ENCODE measurements at regions not wholly inside any gene's neighbourhood (a gene's known extent, or its start where the extent isn't known, plus 50 kb on each side); places are given as distances from the start of the nearest gene placed in this dataset.

DNA sequence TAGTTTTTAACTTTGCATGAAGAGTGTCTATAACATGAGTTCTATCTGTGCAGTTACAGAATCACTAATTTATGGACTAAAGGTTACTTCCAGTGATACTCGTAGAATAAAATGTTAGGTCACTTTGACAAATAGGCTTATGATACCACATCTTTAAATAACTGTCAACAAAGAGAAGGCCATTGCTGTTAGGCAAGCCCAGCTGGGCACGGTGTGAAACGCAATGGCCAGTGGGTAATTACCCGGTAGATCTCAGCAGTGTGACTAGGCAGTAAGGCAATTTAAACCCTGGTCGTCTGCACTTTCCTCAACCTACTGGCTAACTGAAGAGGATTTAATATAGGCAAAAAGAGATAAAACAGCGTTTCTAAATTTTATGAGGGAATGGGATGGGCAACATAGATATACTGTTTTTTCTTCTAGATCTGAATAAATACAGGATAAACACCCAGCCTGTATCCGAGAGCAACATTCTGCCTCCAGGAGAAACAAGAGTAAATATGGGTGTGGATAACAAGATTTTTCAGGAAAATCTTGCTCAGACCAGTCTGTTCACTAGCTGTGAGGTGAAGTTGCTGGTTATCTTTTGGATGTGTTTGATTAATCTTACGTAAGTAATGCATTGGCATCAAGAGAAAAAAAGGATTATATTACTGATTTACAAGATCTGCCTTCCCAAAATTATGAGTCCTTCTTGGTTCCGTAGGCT is 631.3 kb downstream of the EFNB2 start:
- TF ChIP-seq, protein P1, sequence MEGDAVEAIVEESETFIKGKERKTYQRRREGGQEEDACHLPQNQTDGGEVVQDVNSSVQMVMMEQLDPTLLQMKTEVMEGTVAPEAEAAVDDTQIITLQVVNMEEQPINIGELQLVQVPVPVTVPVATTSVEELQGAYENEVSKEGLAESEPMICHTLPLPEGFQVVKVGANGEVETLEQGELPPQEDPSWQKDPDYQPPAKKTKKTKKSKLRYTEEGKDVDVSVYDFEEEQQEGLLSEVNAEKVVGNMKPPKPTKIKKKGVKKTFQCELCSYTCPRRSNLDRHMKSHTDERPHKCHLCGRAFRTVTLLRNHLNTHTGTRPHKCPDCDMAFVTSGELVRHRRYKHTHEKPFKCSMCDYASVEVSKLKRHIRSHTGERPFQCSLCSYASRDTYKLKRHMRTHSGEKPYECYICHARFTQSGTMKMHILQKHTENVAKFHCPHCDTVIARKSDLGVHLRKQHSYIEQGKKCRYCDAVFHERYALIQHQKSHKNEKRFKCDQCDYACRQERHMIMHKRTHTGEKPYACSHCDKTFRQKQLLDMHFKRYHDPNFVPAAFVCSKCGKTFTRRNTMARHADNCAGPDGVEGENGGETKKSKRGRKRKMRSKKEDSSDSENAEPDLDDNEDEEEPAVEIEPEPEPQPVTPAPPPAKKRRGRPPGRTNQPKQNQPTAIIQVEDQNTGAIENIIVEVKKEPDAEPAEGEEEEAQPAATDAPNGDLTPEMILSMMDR (IDR thresholded peaks at IDR 0.05; ENCODE audit: partially characterized antibody, unreplicated experiment) = no peak
- DNase-seq = no peak
- Mint-ChIP-seq H3K4me3 (ENCODE audit: unreplicated experiment) (no peak overlapping the region), H3K27me3 (ENCODE audit: unreplicated experiment) (peaks cover 2% of the 10 kb centered on the region), H3K36me3 (ENCODE audit: unreplicated experiment) (no peaks in the 10 kb centered on the region), H3K9me3 (ENCODE audit: unreplicated experiment) (peaks cover 3% of the 10 kb centered on the region), H3K27ac (ENCODE audit: unreplicated experiment) (no peak overlapping the region), H3K4me1 (ENCODE audit: low read depth, unreplicated experiment) (no peaks in the 10 kb centered on the region)

DNA sequence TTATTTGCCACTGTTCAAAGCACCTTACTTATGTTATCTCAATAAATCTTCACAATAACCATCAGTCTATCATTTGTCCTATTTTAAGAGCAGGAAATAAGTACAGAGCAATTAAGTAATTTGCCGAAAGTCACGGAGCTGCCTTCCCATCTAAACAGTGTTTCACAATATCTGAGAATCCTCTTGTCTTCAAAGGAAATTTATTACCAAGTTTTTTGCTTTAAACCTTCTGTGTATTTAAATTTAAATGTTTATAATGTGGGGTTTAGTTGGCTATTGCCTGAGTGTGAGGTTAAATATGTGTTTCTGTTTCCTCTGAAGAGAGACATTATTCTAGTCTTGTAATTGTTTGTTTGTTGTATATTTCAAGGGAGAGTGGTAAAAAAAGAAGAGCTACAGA is 633.1 kb downstream of the EFNB2 start:
- Mint-ChIP-seq H3K4me3 (ENCODE audit: unreplicated experiment) (no peak overlapping the region), H3K27me3 (ENCODE audit: unreplicated experiment) (peaks cover 2% of the 10 kb centered on the region), H3K27ac (ENCODE audit: unreplicated experiment) (no peak overlapping the region), H3K9me3 (ENCODE audit: unreplicated experiment) (peaks cover 3% of the 10 kb centered on the region), H3K36me3 (ENCODE audit: unreplicated experiment) (no peaks in the 10 kb centered on the region), H3K4me1 (ENCODE audit: low read depth, unreplicated experiment) (no peaks in the 10 kb centered on the region)
- no peak for DNase-seq
- TF ChIP-seq, protein P1 (IDR thresholded peaks at IDR 0.05; ENCODE audit: partially characterized antibody, unreplicated experiment) = no peak

DNA sequence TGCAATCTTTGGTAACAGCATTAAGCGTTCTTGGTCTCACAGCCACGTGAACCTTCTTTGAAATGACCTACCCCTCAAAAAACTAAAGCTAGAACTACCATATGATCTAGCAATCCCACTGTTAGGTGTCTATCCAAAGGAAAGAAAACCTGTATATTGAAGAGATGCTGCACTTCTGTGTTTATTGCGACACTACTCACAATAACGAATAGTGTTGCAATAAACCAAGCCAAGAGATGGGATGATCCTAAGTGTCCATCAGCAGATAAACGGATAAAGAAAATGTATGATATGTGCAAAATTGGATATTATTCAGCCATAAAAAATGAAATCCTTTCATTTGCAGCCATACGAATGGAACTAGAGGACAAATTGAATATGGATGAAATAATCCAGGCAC is 637.9 kb downstream of the EFNB2 start:
- no peak overlapping the region for H3K27ac Mint-ChIP-seq (ENCODE audit: unreplicated experiment)
- H3K9me3 Mint-ChIP-seq (ENCODE audit: unreplicated experiment) = peaks cover 3% of the 10 kb centered on the region
- no peak overlapping the region for H3K4me3 Mint-ChIP-seq (ENCODE audit: unreplicated experiment)
- TF ChIP-seq, protein P1 (IDR thresholded peaks at IDR 0.05; ENCODE audit: partially characterized antibody, unreplicated experiment) = no peak
- peaks cover 4% of the 10 kb centered on the region for H3K36me3 Mint-ChIP-seq (ENCODE audit: unreplicated experiment)
- DNase-seq = no peak
- peaks cover 2% of the 10 kb centered on the region for H3K27me3 Mint-ChIP-seq (ENCODE audit: unreplicated experiment)
- peaks cover 3% of the 10 kb centered on the region for H3K4me1 Mint-ChIP-seq (ENCODE audit: low read depth, unreplicated experiment)

DNA sequence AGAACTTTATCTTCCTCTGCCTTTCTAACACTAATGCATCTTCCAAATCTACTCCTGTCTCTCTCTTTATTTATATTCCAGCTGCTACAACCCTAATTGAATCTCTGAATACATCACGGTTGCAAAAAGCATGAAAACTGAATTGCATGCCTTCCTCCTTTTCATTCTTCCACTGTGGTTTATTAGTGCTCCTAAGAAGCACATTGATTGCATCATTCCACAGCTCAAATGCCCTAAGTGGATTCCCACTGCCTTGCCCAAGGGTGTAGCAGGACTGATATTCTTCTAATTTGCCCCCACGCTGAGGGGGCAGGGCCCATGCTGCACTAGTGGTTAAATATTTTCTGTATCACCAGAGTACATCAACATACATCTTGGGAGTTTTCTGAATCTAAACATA is 640.8 kb downstream of the EFNB2 start:
- no peak for DNase-seq
- peaks cover 4% of the 10 kb centered on the region for H3K36me3 Mint-ChIP-seq (ENCODE audit: unreplicated experiment)
- H3K4me1 Mint-ChIP-seq (ENCODE audit: low read depth, unreplicated experiment) = peaks cover 3% of the 10 kb centered on the region
- TF ChIP-seq, protein P1 (IDR thresholded peaks at IDR 0.05; ENCODE audit: partially characterized antibody, unreplicated experiment) = no peak
- peaks cover 2% of the 10 kb centered on the region for H3K27me3 Mint-ChIP-seq (ENCODE audit: unreplicated experiment)
- H3K27ac Mint-ChIP-seq (ENCODE audit: unreplicated experiment) = no peak overlapping the region
- H3K9me3 Mint-ChIP-seq (ENCODE audit: unreplicated experiment) = peaks cover 3% of the 10 kb centered on the region
- no peak overlapping the region for H3K4me3 Mint-ChIP-seq (ENCODE audit: unreplicated experiment)

DNA sequence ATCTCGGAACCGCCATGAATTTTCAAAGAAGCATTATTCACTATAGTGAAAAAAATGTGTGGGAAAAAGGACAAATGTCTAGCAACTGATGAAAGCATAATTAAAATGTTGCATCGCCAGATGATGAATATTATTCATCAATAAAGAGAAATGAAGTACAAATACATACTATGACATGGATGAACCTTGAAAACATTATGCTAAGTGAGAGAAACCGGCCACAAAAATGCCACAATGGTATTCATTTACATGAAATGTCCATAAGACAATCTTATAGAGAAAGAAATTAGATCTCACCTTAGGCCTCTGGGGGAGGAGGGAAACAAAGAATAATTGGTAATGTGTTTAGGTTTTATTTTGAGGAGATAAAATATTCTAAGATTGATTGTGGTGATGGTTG is 645.0 kb downstream of the EFNB2 start:
- Mint-ChIP-seq H3K36me3 (ENCODE audit: unreplicated experiment) (peaks cover 9% of the 10 kb centered on the region), H3K4me1 (ENCODE audit: low read depth, unreplicated experiment) (peaks cover under 1% of the 10 kb centered on the region), H3K4me3 (ENCODE audit: unreplicated experiment) (no peak overlapping the region), H3K27ac (ENCODE audit: unreplicated experiment) (no peak overlapping the region), H3K27me3 (ENCODE audit: unreplicated experiment) (no peaks in the 10 kb centered on the region), H3K9me3 (ENCODE audit: unreplicated experiment) (no peaks in the 10 kb centered on the region)
- TF ChIP-seq, protein P1 (IDR thresholded peaks at IDR 0.05; ENCODE audit: partially characterized antibody, unreplicated experiment) = no peak
- DNase-seq = no peak
